PC-9 (cell line): ENCODE measurements at regions not wholly inside any gene's neighbourhood (a gene's known extent, or its start where the extent isn't known, plus 50 kb on each side); places are given as distances from the start of the nearest gene placed in this dataset.

ENCODE experiments used
- CTCF ChIP-seq: fragments of 200-600 bp; sonication (generic); conservative IDR thresholded peaks from 2 replicates; pipeline ENCODE4 v1.6.1; 2017; ENCODE audit warnings: mixed run types, antibody characterized with exemption, mild to moderate bottlenecking, moderate library complexity
- EZH2 ChIP-seq: fragments of 200-600 bp; sonication (generic); IDR thresholded peaks from 2 replicates; pipeline ENCODE4 v1.8.0; 2017; ENCODE audit warnings: antibody characterized with exemption, low read depth

GRCh38 chr18:22604986-22605421 lies 187.3 kb upstream of the CTAGE1 start:
- TF ChIP-seq CTCF: no peak
- no peak for TF ChIP-seq EZH2
